HG03066 (cell line): ENCODE measurements at regions not wholly inside any gene's neighbourhood (a gene's known extent, or its start where the extent isn't known, plus 50 kb on each side); places are given as distances from the start of the nearest gene placed in this dataset.
"Not testable (repeated sequence)": the region's sequence is repeated elsewhere in the genome, so short reads cannot be mapped to it uniquely, and the experiment has no call there.

Experiments
- ATAC-seq: cut with Tn5 transposase; IDR thresholded peaks from one replicate; pipeline ENCODE4 v1.9.1; 2021; ENCODE audit warnings: low read depth; ENCODE audit not compliant: unreplicated experiment

DNA sequence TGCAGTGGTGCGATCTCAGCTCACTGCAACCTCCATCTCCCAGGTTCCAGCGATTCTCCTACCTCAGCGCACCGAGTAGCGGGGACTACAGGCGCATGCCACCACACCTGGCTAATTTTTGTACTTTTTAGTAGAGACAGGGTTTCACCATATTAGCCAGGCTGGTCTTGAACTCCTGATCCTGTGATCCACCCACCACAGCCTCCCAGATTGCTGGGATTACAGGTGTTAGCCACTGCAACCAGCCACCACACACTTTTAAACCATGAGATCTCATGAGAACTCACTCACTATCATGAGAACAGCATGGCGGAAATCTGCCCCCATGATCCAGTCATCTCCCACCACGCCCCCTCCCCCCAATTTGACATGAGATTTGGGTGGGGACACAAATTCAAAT lies 636.9 kb downstream of the MCTP2 start:
- ATAC-seq: not testable (repeated sequence)

- no peak for ATAC-seq
These were observed 644.2 kb downstream of the MCTP2 start for GRCh38 chr15:94875550-94875949.

GRCh38 chr15:94877833-94878232 lies 646.5 kb downstream of the MCTP2 start:
- ATAC-seq: no peak

GRCh38 chr15:94882071-94882712 lies 650.8 kb downstream of the MCTP2 start:
- ATAC-seq: no peak

- no peak for ATAC-seq
These were observed 656.0 kb downstream of the MCTP2 start for GRCh38 chr15:94887391-94887790.

DNA sequence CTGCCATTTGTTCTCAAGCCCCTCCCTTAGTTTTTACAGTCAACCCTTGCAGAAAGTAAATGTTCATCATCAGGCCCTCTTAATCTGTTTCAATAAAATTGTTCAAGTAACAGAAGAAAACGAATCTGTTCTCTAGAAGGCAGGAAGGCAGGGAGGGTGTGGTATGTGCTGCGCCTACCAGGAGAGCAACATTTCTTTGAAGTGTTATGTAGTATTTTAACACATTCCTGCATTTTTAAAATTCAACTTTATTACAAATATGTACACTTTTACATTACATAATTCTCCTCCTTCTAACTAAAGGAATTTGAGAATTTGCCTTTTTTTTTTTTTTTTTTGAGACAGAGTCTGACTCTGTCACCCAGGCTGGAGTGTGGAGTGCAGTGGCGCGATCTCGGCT lies 657.8 kb downstream of the MCTP2 start:
- ATAC-seq: no peak

DNA sequence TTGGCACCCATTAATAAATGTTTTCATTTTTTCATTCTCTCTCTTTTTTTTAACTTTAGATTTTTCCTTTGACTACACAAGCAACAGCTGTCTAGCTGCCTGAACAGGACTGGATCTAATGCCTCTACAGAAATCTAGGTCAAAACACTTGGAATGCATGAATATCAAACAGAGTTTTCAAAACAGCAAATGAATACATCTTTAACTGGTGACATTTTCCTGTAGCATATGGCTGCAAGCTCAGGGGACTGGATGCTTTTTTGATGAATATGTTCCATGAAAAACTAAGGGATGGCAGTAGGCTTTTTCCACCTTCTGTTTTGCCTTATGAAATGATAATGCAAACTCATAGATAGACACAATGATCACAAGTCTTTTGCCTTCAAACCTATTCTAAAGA lies 661.7 kb downstream of the MCTP2 start:
- ATAC-seq: no peak

- ATAC-seq: no peak
These were observed 662.7 kb downstream of the MCTP2 start for GRCh38 chr15:94894056-94894455.

- no peak for ATAC-seq
These were observed 678.1 kb downstream of the MCTP2 start for GRCh38 chr15:94909510-94909909.

DNA sequence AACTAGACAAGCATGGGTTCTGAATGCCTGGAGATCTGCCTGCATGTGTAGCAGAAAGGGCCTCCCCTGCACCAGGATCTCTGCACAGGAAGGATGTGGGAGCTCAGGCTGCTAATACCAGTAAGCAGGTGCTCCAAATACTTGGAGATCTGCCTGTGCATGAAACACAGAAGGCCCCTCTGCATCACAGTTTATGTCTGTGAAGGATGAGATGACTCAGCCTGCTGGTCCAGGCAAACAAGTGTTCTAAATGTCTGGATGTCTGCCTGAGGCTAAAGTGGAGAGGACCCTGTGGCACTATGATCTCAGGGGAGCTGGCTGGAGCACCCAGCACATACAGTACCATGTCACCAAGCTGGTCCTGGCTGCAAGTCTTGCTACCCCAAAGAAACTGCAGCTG lies 678.8 kb downstream of the MCTP2 start:
- ATAC-seq: no peak

- no peak for ATAC-seq
These were observed 681.4 kb downstream of the MCTP2 start for GRCh38 chr15:94912760-94913159.

- ATAC-seq: no peak
These were observed 685.7 kb downstream of the MCTP2 start for GRCh38 chr15:94917068-94917467.

- no peak for ATAC-seq
These were observed 690.6 kb downstream of the MCTP2 start for GRCh38 chr15:94921936-94922335.

- no peak for ATAC-seq
These were observed 692.7 kb downstream of the MCTP2 start for GRCh38 chr15:94924057-94924456.

DNA sequence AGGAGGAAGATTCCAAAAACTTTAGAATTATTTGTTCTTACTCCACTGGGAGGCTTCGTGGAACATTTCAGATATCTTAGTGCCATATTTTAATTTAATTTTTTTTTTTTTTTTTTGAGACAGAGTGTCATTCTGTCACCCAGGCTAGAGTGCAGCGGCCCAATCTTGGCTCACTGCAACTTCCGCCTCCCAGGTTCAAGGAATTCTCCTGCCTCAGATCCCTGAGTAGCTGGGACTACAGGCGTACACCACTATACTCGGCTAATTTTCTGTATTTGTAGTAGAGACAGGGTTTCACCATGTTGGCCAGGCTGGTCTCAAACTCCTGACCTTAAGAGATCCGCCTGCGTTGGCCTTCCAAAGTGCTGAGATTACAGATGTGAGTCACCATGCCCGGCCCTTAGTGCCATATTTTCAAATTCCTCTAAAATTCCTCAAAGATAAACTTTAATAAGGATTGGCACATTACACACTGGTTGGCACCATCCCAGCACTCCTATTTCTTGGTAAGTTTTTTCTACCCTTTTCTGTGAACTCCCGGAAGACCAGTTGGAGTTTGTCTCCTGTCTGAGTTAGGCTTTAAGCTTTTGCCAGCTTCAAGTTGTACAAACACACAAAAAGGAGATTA lies 693.7 kb downstream of the MCTP2 start:
- ATAC-seq: no peak

DNA sequence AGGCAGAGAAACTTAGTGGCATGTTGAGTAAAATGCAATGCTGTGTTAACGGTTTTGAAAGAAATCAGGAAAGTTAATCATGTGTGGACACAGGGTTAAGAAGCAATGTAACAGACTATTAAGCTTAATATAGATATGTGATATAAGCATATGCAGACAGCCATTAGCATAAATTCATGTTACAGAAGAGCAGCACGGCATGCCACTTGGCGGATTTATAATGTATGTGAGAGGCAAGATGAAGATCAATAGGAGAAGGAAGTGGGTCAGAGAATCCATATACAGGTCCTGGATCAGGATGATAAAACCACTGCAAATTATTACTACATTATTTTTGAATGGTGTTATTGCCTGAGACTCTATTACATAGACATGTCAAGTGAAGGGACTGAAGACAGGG lies 694.3 kb downstream of the MCTP2 start:
- ATAC-seq: no peak

GRCh38 chr15:94927003-94927402 lies 695.6 kb downstream of the MCTP2 start:
- no peak for ATAC-seq

GRCh38 chr15:94929282-94929681 lies 697.9 kb downstream of the MCTP2 start:
- no peak for ATAC-seq

DNA sequence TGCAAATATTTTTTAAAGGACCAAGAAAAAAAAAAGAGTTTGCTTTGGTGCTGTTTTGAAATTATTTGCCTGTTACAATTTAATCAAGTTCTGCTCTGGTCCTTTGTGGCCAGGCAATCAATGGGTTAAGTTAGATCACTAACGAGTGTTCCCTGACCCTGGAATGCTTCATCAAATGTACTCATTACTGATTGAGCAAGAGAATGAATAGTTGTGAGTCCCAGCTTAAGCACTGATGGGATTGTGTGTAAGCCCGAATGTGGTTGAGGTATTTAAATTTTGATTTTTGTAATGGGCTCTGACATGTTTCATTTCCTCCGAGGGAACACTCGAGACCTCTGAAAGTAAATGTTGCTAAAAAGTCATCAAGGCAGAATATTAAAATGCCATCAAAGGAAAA lies 699.1 kb downstream of the MCTP2 start:
- ATAC-seq: no peak

GRCh38 chr15:94930960-94931359 lies 699.6 kb downstream of the MCTP2 start:
- no peak for ATAC-seq

DNA sequence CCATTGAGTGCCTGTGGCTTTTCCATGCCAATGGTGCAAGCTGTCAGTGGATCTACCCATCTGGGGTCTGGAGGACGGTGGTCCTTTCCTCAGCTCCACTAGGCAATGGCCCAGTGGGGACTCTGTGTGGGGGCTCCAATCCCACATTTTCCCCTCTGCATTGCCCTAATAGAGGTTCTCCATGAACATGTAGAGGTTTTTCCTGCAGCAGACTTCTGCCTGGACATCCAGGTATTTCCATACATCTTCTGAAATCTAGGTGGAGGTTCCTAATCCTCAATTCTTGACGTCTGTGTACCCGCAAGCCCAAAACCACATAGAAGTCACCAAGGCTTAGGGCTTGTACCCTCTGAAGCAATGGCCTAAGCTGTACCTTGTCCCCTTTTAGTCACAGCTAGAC lies 703.1 kb downstream of the MCTP2 start:
- no peak for ATAC-seq

- ATAC-seq: no peak
These were observed 705.9 kb downstream of the MCTP2 start for GRCh38 chr15:94937242-94937641.

DNA sequence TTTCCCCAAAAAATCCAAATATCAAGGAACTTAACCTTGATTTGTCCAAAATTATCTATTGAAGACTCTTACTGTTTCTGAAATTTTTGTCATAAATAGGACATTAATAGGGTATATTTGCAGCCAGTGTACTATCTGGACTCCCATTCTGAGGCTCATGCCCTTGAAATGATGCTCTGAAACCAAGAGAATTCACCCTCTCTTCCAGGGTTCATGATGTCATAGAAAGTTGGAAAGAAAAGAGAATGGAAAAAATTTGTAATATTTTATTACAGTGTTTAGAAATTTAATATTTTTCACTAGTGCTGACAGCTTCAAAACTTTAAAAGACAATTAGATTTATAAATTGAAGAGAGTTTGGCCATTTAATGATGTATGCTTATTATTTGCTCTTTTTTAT lies 712.5 kb downstream of the MCTP2 start:
- ATAC-seq: no peak
